GM12873 (cell line): ENCODE measurements at regions not wholly inside any gene's neighbourhood (a gene's known extent, or its start where the extent isn't known, plus 50 kb on each side); places are given as distances from the start of the nearest gene placed in this dataset.

ENCODE experiments used
- TF ChIP-seq, protein P1 (sequence below): IDR thresholded peaks from 2 replicates; pipeline ENCODE4 v1.5.1; 2012; ENCODE audit warnings: low read depth, mild to moderate bottlenecking, moderate library complexity, low read length, control low read depth; ENCODE audit not compliant: insufficient read depth; ENCODE audit errors: missing control alignments

DNA sequence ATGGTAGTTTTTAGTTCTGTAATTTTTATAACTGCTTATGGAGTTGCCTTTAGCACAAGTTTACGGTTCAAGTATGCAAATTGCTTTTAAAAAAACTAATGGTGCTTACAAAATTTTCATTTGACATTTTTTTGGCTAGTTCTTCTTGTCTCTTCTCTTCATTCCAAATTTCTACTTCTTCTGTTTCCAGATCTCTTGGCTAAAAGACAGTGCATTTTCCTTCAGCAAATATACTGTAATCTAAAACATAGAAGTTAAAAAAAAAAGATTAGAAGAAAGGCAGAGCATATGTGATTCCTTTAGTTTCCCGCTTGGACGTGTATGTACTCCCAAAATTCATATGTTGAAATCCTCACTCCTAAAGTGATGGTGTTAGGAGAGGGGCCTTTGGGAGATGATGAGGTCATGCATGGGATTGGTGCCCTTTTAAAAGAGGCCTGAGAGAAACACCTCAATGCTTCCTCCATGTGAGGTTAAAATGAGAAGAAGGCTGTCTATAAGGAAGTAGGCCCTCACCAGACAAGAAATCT lies 132.1 kb upstream of the NPY2R start:
- TF ChIP-seq, protein P1, sequence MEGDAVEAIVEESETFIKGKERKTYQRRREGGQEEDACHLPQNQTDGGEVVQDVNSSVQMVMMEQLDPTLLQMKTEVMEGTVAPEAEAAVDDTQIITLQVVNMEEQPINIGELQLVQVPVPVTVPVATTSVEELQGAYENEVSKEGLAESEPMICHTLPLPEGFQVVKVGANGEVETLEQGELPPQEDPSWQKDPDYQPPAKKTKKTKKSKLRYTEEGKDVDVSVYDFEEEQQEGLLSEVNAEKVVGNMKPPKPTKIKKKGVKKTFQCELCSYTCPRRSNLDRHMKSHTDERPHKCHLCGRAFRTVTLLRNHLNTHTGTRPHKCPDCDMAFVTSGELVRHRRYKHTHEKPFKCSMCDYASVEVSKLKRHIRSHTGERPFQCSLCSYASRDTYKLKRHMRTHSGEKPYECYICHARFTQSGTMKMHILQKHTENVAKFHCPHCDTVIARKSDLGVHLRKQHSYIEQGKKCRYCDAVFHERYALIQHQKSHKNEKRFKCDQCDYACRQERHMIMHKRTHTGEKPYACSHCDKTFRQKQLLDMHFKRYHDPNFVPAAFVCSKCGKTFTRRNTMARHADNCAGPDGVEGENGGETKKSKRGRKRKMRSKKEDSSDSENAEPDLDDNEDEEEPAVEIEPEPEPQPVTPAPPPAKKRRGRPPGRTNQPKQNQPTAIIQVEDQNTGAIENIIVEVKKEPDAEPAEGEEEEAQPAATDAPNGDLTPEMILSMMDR: no peak

DNA sequence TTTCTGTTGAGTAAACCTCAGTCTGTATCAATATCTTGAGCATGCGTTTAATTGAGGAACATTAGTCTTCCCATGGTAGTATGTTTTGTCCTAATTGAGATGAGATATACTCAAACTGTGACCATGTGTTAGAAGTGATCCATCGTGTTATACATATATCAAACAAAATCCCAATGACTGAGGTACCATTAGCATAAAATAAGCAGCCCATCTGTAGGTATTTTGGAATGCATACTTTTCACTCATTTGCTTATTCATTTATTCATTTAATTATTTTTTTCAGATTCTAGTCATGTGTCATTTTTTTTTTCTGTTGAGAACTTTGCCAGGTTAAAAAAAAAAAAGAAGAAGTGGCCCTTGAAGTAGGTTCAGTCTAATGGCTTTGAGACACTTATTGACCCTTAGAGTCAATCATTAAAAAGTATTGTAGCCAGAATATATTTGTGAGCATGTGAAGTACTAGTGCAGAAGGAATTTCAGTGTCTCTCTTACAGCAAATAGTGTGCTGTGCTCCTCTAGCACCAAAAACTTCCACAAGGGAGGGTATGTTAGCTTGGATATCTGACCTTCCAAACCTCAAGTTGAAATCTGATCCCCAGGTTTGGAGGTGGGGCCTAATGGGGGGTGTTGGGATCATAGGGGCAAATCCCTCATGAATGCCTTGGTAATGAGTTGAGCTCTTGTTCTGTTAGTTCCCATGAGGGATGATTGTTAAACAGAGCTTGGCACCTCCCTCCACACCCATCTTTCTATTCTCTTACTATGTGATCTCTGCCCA lies 130.8 kb upstream of the NPY2R start:
- TF ChIP-seq, protein P1: no peak

DNA sequence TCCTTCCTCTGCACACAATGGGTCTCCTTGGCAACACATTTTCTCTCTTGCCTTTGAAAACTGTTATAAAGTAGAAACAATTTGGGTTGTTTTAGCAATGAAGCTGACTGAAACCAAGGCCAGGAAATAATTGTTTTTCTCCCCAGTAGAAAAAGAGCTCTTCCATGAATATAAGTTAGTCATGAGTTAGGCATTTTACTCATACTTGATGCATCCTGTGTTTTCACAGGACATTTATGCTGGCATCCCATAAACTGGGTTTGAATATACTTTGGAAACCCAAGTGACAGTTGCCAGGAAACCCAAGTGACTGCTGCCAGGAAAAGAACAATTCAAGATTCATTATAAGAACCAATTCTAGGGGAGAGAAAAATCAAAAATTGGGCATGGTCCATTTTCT lies 128.6 kb upstream of the NPY2R start:
- TF ChIP-seq, protein P1: no peak

DNA sequence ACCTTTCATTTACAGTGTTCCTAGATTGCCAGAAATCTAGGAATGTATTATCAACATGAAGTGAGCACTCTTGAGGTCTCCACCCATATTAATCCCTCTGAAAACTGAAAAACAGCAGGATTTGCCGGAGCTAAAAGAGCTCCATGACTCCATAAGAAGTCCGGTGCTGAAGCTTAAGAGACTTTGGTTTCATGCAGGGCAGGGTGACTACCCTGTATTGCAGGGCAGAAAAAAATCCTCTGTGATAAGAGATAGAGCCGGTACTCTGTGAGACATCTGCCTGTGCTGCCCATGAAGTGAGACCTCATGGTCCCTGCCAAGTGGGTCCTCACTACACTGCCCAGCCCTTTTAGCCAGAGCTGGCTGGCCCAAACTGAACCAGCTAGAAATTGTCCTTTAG lies 127.2 kb upstream of the NPY2R start:
- TF ChIP-seq, protein P1: no peak

DNA sequence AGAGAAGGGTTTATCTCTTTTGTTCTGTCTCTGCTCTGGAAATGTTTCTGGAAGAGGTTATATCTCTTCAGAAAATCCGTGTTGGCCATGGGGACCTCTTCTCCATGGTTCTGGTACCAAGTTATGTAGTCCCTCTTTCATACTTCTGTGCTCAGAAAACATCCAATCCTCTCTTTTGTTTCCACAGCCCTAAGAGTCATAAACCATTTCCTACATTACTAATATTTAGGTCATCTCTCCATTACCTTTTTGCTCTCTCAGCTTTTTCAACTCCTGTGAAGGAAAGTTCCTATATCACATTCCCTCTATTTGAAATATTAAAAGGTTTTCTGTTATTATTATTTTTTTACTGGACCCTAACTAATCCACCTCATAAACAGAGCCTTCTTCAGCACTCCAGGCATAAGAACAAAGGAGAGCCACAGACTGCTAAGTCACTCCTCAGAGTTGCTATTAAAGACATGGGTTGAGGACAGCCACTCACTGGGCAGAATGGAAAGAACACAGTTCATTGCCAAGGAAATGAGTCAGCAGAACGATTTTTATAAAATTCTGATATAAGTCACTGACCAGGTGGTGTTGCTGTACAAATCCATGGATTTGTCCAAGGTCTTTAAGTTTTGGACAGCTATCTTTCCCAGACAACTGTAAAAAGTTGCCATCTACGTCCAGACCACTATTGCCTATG lies 122.4 kb upstream of the NPY2R start:
- TF ChIP-seq, protein P1: no peak

DNA sequence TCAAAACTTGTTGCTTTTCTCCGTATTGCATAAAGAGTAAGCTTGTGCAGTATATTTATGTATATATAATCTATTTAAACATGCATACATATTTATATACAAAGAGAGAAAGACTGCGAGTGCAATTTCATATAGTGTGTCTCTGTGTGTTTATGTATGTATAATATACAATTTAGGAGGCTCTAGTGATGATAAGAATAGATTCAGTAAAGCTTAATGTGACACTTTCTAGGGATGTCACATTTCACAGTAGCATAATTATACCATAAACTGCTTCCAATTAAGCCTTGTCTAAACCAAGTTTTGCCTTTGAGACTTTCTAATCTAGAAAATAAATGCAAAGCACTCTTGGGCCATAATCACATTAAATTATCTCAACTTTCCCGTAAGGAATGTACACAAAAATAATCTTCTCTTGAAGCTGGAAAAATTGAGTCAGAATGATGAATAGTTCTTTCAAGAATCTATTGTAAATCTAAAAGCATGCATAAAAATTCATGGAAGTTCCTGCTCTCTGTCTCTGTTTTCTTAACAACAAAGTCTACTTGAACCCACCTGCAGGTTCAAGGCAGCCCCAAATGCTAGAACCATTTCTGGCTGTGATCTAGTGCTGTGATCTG lies 114.1 kb upstream of the NPY2R start:
- TF ChIP-seq, protein P1: no peak

DNA sequence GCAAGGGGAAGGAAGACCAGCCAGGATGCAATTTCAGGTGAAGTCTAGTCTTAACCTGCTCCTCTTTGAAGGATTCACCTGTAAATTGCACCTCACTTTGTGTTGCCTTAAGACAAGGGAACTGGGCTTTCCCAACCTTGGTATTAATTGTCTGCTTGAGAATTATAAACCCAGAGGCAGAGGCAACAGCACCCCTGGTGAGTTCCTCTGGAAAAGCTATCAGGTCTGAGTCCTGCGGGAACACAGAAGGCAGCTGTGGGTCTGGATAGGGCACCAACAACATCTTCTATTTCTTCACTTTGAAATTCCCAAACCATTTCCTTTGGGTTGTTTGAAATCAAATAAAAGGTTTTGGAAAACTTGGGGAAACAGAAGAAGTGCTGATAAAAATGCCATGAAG lies 109.2 kb upstream of the NPY2R start:
- TF ChIP-seq, protein P1: no peak
